Gastroesophageal sphincter (tissue), 3 donors: ENCODE measurements at regions not wholly inside any gene's neighbourhood (a gene's known extent, or its start where the extent isn't known, plus 50 kb on each side); places are given as distances from the start of the nearest gene placed in this dataset.

Source experiments
- EP300 ChIP-seq: sonication (generic); formaldehyde crosslinking; IDR thresholded peaks from one replicate; pipeline ENCODE4 v1.6.1; 2017; ENCODE audit warnings: antibody characterized with exemption, mild to moderate bottlenecking
- POLR2A ChIP-seq, 2 donors: fragments of 450-650 bp; IDR thresholded peaks; one replicate each; pipeline ENCODE4 v1.6.1; 2017; ENCODE audit warnings: antibody characterized with exemption in 2 of 2, mild to moderate bottlenecking in 2 of 2, moderate library complexity in 1 of 2
- POLR2AphosphoS5 ChIP-seq: sonication (generic); formaldehyde crosslinking; IDR thresholded peaks from one replicate; pipeline ENCODE4 v1.6.1; 2017; ENCODE audit warnings: antibody characterized with exemption
- TF ChIP-seq, protein P1 (sequence below), 4 experiments: fragments of 200-600 bp in 2 of 4; fragments of 450-650 bp in 2 of 4; sonication (generic) in 1 of 4; IDR thresholded peaks; one replicate each; pipeline ENCODE4 v1.5.1; 2017 to 2019; ENCODE audit warnings: antibody characterized with exemption in 4 of 4, mild to moderate bottlenecking in 2 of 4, moderate library complexity in 2 of 4

DNA sequence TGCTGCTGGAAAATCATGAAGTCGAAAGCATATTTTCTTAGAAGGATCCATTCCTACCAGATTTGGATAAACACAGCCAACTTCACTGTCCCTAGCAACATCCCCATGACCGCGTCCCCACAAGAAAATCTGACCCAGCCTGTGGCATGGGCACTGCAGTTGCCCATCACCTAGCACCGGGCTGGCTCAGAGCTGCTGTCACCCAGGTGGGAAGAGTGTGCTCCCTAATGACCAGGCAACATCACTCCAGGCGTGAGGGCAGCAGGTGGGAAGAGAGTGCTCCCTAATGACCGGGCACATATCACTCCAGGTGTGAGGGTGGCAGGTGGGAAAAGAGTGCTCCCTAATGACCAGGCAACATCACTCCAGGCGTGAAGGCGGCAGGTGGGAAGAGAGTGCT is 238.0 kb downstream of the TBXT start:
- TF ChIP-seq POLR2AphosphoS5, result no peak
- TF ChIP-seq, protein P1, sequence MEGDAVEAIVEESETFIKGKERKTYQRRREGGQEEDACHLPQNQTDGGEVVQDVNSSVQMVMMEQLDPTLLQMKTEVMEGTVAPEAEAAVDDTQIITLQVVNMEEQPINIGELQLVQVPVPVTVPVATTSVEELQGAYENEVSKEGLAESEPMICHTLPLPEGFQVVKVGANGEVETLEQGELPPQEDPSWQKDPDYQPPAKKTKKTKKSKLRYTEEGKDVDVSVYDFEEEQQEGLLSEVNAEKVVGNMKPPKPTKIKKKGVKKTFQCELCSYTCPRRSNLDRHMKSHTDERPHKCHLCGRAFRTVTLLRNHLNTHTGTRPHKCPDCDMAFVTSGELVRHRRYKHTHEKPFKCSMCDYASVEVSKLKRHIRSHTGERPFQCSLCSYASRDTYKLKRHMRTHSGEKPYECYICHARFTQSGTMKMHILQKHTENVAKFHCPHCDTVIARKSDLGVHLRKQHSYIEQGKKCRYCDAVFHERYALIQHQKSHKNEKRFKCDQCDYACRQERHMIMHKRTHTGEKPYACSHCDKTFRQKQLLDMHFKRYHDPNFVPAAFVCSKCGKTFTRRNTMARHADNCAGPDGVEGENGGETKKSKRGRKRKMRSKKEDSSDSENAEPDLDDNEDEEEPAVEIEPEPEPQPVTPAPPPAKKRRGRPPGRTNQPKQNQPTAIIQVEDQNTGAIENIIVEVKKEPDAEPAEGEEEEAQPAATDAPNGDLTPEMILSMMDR (IDR thresholded peaks at IDR 0.05), result no peak
- TF ChIP-seq POLR2A (IDR thresholded peaks at IDR 0.05), result no peak
- no peak for TF ChIP-seq EP300
